Fibroblast of lung (primary cell): ENCODE measurements at regions not wholly inside any gene's neighbourhood (a gene's known extent, or its start where the extent isn't known, plus 50 kb on each side); places are given as distances from the start of the nearest gene placed in this dataset.

Experiments used
- CTCF ChIP-seq, 2 donors: IDR thresholded peaks in 1 of 2; conservative IDR thresholded peaks in 1 of 2; 1 replicate in 1 of 2; 2 replicates in 1 of 2; pipeline ENCODE4 v1.5.1; 2011 to 2012; ENCODE audit warnings: low read length in 2 of 2, control low read depth in 1 of 2, inconsistent platforms in 1 of 2, low read depth in 1 of 2, mild to moderate bottlenecking in 1 of 2
- EZH2 ChIP-seq: IDR thresholded peaks from 2 replicates; pipeline ENCODE4 v1.5.1; 2012; ENCODE audit warnings: low read length, control low read depth, mild to moderate bottlenecking; ENCODE audit errors: missing control alignments

GRCh38 chr9:81877047-81877446, 51.2 kb upstream of the SPATA31D4 start:
- TF ChIP-seq CTCF (conservative IDR thresholded peaks at IDR 0.05 in 1 of 2, IDR thresholded peaks at IDR 0.05 in 1 of 2; ENCODE audit: low read depth in 1 of 2, low read length in 2 of 2) (no peak), EZH2 (no peak)
